ENCODE measurements at regions not wholly inside any gene's neighbourhood (a gene's known extent, or its start where the extent isn't known, plus 50 kb on each side); places are given as distances from the start of the nearest gene placed in this dataset.
"Not testable (repeated sequence)": the region's sequence is repeated elsewhere in the genome, so short reads cannot be mapped to it uniquely, and the experiment has no call there.

DNA sequence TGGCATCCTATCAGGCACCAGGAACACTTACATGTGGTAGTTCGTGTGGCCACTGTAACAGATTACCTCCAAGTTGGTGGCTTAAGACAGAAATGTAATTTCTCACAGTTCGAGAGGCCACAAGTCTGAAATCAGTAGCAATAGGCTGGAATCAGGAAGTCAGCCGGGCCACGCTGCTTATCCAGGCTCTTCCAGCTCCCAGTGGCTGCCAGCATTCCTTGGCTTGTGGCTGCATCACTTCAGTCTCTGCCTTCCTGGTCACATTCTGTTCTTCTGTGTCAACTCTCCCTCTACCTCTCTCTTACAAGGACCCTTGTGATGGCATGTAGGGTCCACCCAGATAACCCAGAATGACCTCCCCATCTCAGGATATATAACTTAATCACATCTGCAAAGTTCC, 78.7 kb upstream of the MSX2 start:
- TF ChIP-seq ZNF274 (IDR thresholded peaks at IDR 0.05; ENCODE audit: insufficient read depth, insufficient read length) (no peak), ESRRA (IDR thresholded peaks at IDR 0.05; ENCODE audit: low read length) (no peak), CREM (IDR thresholded peaks at IDR 0.05; ENCODE audit: low read depth) (no peak), DPF2 (IDR thresholded peaks at IDR 0.05) (no peak), TARDBP (IDR thresholded peaks at IDR 0.05; ENCODE audit: borderline replicate concordance) (no peak), MYC (IDR thresholded peaks at IDR 0.05; ENCODE audit: insufficient read depth, insufficient read length, insufficient replicate concordance, low read length, severe bottlenecking) (no peak), SUZ12 (IDR thresholded peaks at IDR 0.05; ENCODE audit: unreplicated experiment) (no peak), POLR2AphosphoS5 (IDR thresholded peaks at IDR 0.05; ENCODE audit: low read length) (no peak)
- TF ChIP-seq, protein P1, sequence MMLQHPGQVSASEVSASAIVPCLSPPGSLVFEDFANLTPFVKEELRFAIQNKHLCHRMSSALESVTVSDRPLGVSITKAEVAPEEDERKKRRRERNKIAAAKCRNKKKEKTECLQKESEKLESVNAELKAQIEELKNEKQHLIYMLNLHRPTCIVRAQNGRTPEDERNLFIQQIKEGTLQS (IDR thresholded peaks at IDR 0.05; ENCODE audit: borderline replicate concordance, extremely low read depth, low read depth, low read length) = no peak
- POLR2A ChIA-PET = no interaction called here
- Histone ChIP-seq H3K36me3 (ENCODE audit: control insufficient read depth in 2 of 2, insufficient read depth in 2 of 2, low read length in 1 of 2) (no peaks in the 10 kb centered on the region), H3K9ac (ENCODE audit: control insufficient read depth, insufficient read depth, low read length) (no peak overlapping the region), H3K27ac (ENCODE audit: control insufficient read depth, insufficient read depth) (no peak overlapping the region), H2AFZ (ENCODE audit: control insufficient read depth, low read depth, low read length) (no peak overlapping the region), H3K27me3 (replicated peaks in 1 of 2; ENCODE audit: control insufficient read depth in 2 of 2, insufficient read depth in 2 of 2, low read length in 1 of 2) (no peaks in the 10 kb centered on the region), H4K20me1 (ENCODE audit: control insufficient read depth, insufficient read depth) (no peaks in the 10 kb centered on the region), H3K4me1 (ENCODE audit: control insufficient read depth, insufficient read depth, low read length) (no peaks in the 10 kb centered on the region), H3K4me3 (no peak overlapping the region), H3K4me2 (ENCODE audit: control insufficient read depth, insufficient read depth) (no peak overlapping the region), H3K79me2 (ENCODE audit: control insufficient read depth, insufficient read depth, low read length) (no peaks in the 10 kb centered on the region), H3K9me3 (replicated peaks; ENCODE audit: control insufficient read depth, insufficient read depth, low read length) (no peaks in the 10 kb centered on the region)
- DNase-seq (ENCODE audit: low read depth, low spot score) (no peak), ATAC-seq (no peak), FAIRE-seq (no peak)
- BruUV-seq (replicated peaks) = no TSS peak
- 37% methylated on average over 4 of the region's 4 CpGs for WGBS (ENCODE audit: insufficient coverage, insufficient replicate concordance, low lambda C conversion rate, missing lambda C conversion rate)
- in situ Hi-C loops (cut with MboI) (no loop called here), intact Hi-C loops (cut with micrococcal nuclease; ENCODE audit: unreplicated experiment) (no loop called here)
- SMC1A ChIA-PET (ENCODE audit: uncharacterized antibody, unreplicated experiment) = no interaction called here
- CTCF ChIA-PET = interaction anchor here (0.9 kb wide), 1 partner anchor 602 kb away, joined by 3 read pairs; no protein-coding TSS in a partner anchor
- RAD21 ChIA-PET (ENCODE audit: unreplicated experiment) = no interaction called here

DNA sequence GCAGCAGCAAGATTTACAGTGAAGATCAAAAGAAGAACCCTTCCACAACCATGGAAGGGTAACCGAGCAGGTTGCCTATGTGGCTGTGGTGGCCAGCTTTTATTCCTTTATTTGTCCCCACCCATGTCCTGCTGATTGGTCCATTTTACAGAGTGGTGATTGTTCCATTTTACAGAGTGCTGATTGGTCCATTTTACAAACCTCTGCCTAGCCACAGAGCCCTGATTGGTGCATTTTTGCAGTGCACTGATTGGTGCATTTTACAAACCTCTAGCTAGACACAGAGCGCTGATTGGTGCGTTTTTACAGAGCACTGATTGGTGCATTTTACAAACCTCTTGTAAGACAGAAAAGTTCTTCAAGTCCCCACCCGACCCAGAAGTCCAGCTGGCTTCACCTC, 75.8 kb upstream of the MSX2 start:
- BruUV-seq (replicated peaks); FAIRE-seq; POLR2A ChIA-PET; H4K20me1 ChIP-seq (ENCODE audit: control insufficient read depth, insufficient read depth); ATAC-seq; in situ Hi-C loops (cut with MboI); H3K4me2 ChIP-seq (ENCODE audit: control insufficient read depth, insufficient read depth); H2AFZ ChIP-seq (ENCODE audit: control insufficient read depth, low read depth, low read length); RAD21 ChIA-PET (ENCODE audit: unreplicated experiment); H3K9me3 ChIP-seq (replicated peaks; ENCODE audit: control insufficient read depth, insufficient read depth, low read length); DNase-seq (ENCODE audit: low read depth, low spot score); intact Hi-C loops (cut with micrococcal nuclease; ENCODE audit: unreplicated experiment); H3K4me3 ChIP-seq; SMC1A ChIA-PET (ENCODE audit: uncharacterized antibody, unreplicated experiment); CTCF ChIA-PET; H3K27me3 ChIP-seq (replicated peaks in 1 of 2; ENCODE audit: control insufficient read depth in 2 of 2, insufficient read depth in 2 of 2, low read length in 1 of 2); H3K4me1 ChIP-seq (ENCODE audit: control insufficient read depth, insufficient read depth, low read length); H3K36me3 ChIP-seq (ENCODE audit: control insufficient read depth in 2 of 2, insufficient read depth in 2 of 2, low read length in 1 of 2); H3K9ac ChIP-seq (ENCODE audit: control insufficient read depth, insufficient read depth, low read length); H3K27ac ChIP-seq (ENCODE audit: control insufficient read depth, insufficient read depth); H3K79me2 ChIP-seq (ENCODE audit: control insufficient read depth, insufficient read depth, low read length): not testable (repeated sequence)
- 46% methylated on average over 4 of the region's 4 CpGs for WGBS (ENCODE audit: insufficient coverage, insufficient replicate concordance, low lambda C conversion rate, missing lambda C conversion rate)
- peak; percentile 71 for TF ChIP-seq NFYB (IDR thresholded peaks at IDR 0.05; ENCODE audit: insufficient read depth, low read depth, low read length)

Measured in GM12878 (cell line).